DND-41 (cell line): ENCODE measurements at regions not wholly inside any gene's neighbourhood (a gene's known extent, or its start where the extent isn't known, plus 50 kb on each side); places are given as distances from the start of the nearest gene placed in this dataset.

ENCODE experiments used
- ATAC-seq: fragments of 200-7000 bp; cut with Tn5 transposase; 3 replicates; pipeline ENCODE4 v1.9.1; 2021; ENCODE audit warnings: low read depth; ENCODE audit not compliant: insufficient read depth
- DNase-seq: peaks from one replicate; pipeline ENCODE4 v3.0.0-alpha.2; 2020
- H2AFZ ChIP-seq: 2 replicates; pipeline ENCODE4 v1.6.0; 2012; ENCODE audit warnings: low read depth, low read length
- H3K27ac ChIP-seq: 2 replicates; pipeline ENCODE4 v1.5.1; 2012; ENCODE audit warnings: low read length, inconsistent platforms
- H3K27me3 ChIP-seq: fragments of 200-600 bp; sonication (generic); 2 replicates; pipeline ENCODE4 v1.6.0; 2012; ENCODE audit warnings: low read length, mild to moderate bottlenecking, inconsistent platforms; ENCODE audit not compliant: insufficient read depth, poor library complexity
- H3K36me3 ChIP-seq: 2 replicates; pipeline ENCODE4 v1.5.1; 2012; ENCODE audit warnings: low read length, inconsistent platforms; ENCODE audit not compliant: insufficient read depth
- H3K4me1 ChIP-seq: 2 replicates; pipeline ENCODE4 v1.5.1; 2012; ENCODE audit warnings: mild to moderate bottlenecking, low read length; ENCODE audit not compliant: insufficient read depth
- H3K4me2 ChIP-seq: 2 replicates; pipeline ENCODE4 v1.6.0; 2012; ENCODE audit warnings: mild to moderate bottlenecking, moderate library complexity, low read length, inconsistent platforms; ENCODE audit not compliant: insufficient read depth
- H3K4me3 ChIP-seq, 2 experiments: fragments of 200-600 bp in 1 of 2; shearing (Covaris generic) in 1 of 2; 2 replicates each; pipeline ENCODE4 v1.5.1; 2012 to 2016; ENCODE audit warnings: inconsistent platforms in 2 of 2, low read length in 2 of 2, mild to moderate bottlenecking in 2 of 2, low read depth in 1 of 2, moderate library complexity in 1 of 2
- H3K79me2 ChIP-seq: 2 replicates; pipeline ENCODE4 v1.6.0; 2012; ENCODE audit warnings: low read length, inconsistent platforms; ENCODE audit not compliant: insufficient read depth
- H3K9ac ChIP-seq: 2 replicates; pipeline ENCODE4 v1.6.0; 2012; ENCODE audit warnings: low read depth, mild to moderate bottlenecking, inconsistent platforms, low read length, moderate library complexity
- H3K9me3 ChIP-seq: 2 replicates; pipeline ENCODE4 v1.5.1; 2012; ENCODE audit warnings: low read length, moderate library complexity, mild to moderate bottlenecking, inconsistent platforms; ENCODE audit not compliant: insufficient read depth, severe bottlenecking
- H4K20me1 ChIP-seq: 2 replicates; pipeline ENCODE4 v1.6.0; 2012; ENCODE audit warnings: low read length; ENCODE audit not compliant: insufficient read depth
- CTCF ChIP-seq: IDR thresholded peaks from 2 replicates; pipeline ENCODE4 v1.5.1; 2012; ENCODE audit warnings: borderline replicate concordance, low read length, moderate library complexity, mild to moderate bottlenecking; ENCODE audit not compliant: poor library complexity, severe bottlenecking; ENCODE audit errors: extremely low read depth
- EZH2 ChIP-seq: IDR thresholded peaks from 3 replicates; pipeline ENCODE4 v1.6.1; 2012; ENCODE audit warnings: borderline replicate concordance, low read depth, mild to moderate bottlenecking, moderate library complexity, low read length, inconsistent platforms; ENCODE audit not compliant: severe bottlenecking

GRCh38 chr5:103333376-103333775, 74.8 kb downstream of the MACIR start:
- no peaks in the 10 kb centered on the region for H4K20me1 ChIP-seq
- no peak overlapping the region for H3K4me2 ChIP-seq
- no peak overlapping the region for H3K27ac ChIP-seq
- TF ChIP-seq CTCF (no peak), EZH2 (no peak)
- no peaks in the 10 kb centered on the region for H3K79me2 ChIP-seq
- H3K9me3 ChIP-seq, result no peaks in the 10 kb centered on the region
- DNase-seq (no peak), ATAC-seq (no peak)
- H3K9ac ChIP-seq, result no peak overlapping the region
- H3K27me3 ChIP-seq, result peaks cover 6% of the 10 kb centered on the region
- no peaks in the 10 kb centered on the region for H3K4me1 ChIP-seq
- H3K36me3 ChIP-seq, result no peaks in the 10 kb centered on the region
- H3K4me3 ChIP-seq, result no peak overlapping the region
- no peak overlapping the region for H2AFZ ChIP-seq

- Histone ChIP-seq H2AFZ (no peak overlapping the region), H4K20me1 (no peaks in the 10 kb centered on the region), H3K4me2 (no peak overlapping the region), H3K9ac (no peak overlapping the region), H3K27ac (no peak overlapping the region), H3K36me3 (no peaks in the 10 kb centered on the region), H3K79me2 (no peaks in the 10 kb centered on the region), H3K4me3 (no peak overlapping the region), H3K9me3 (no peaks in the 10 kb centered on the region), H3K27me3 (peaks cover 6% of the 10 kb centered on the region), H3K4me1 (no peaks in the 10 kb centered on the region)
- no peak for ATAC-seq
- TF ChIP-seq EZH2, result no peak
- TF ChIP-seq CTCF, result no peak
- no peak for DNase-seq
These were observed 72.3 kb downstream of the MACIR start for GRCh38 chr5:103330875-103331274.
